ENCODE measurements at regions not wholly inside any gene's neighbourhood (a gene's known extent, or its start where the extent isn't known, plus 50 kb on each side); places are given as distances from the start of the nearest gene placed in this dataset.

DNA sequence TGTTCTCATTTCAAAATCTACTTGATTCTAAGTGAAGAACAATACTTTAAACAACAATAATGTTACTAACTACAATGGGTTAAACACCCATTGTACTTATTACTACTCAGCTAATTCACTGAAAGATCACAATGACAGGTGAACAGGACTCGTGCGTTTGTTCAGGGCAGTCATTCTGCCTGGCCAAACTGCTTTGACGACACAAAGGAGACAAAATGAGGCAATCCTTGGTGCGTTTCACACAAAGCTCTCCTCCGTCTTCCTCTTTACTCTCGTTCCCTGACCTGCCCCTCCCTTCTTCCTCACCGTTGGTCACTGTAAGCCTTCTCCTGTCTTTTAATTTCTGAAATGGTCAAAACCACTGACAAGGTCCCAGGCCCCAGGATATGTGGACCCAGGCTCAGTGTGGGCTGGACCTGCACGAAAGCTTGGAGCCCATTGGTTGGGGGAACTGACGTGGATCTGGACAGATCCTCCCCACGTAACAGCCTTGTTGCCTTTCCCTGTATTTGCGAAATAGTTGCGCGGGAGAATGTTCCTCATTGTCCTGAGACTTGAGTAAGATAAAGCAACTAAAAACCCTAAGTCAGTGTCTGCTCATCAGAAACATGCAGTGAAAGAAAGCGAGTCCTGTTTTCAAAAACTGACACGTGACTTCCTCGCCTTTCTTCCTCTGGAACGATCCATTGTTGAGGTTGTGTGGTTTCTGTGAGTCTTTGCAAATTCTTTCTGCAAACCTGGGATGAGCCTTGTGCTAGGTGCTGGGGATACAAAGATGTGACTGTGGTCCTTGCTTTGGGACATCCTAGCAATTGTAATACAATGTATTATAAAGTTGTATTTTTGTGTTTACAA, 147.1 kb upstream of the RGMA start:
- intact Hi-C loops (cut with DNase I) = no loop called here
- H3K4me3 ChIP-seq = no peak overlapping the region
- H3K36me3 ChIP-seq = no peaks in the 10 kb centered on the region
- FAIRE-seq (no peak), ATAC-seq (peak in 3 of 4 donors; percentile 26 to 89 (median 82)), DNase-seq (peak in 1 of 6 donors; percentile 64)
- TF ChIP-seq, protein P1, sequence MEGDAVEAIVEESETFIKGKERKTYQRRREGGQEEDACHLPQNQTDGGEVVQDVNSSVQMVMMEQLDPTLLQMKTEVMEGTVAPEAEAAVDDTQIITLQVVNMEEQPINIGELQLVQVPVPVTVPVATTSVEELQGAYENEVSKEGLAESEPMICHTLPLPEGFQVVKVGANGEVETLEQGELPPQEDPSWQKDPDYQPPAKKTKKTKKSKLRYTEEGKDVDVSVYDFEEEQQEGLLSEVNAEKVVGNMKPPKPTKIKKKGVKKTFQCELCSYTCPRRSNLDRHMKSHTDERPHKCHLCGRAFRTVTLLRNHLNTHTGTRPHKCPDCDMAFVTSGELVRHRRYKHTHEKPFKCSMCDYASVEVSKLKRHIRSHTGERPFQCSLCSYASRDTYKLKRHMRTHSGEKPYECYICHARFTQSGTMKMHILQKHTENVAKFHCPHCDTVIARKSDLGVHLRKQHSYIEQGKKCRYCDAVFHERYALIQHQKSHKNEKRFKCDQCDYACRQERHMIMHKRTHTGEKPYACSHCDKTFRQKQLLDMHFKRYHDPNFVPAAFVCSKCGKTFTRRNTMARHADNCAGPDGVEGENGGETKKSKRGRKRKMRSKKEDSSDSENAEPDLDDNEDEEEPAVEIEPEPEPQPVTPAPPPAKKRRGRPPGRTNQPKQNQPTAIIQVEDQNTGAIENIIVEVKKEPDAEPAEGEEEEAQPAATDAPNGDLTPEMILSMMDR (IDR thresholded peaks at IDR 0.05) = no peak
- no peaks in the 10 kb centered on the region for H3K9me3 ChIP-seq
- H3K4me1 ChIP-seq = no peaks in the 10 kb centered on the region
- peak overlapping the region in 1 of 4 donors; percentile 23 for H3K27ac ChIP-seq
- 71 to 73% methylated on average over 17 of the region's 17 CpGs for WGBS, 2 donors
- no peaks in the 10 kb centered on the region for H3K27me3 ChIP-seq

DNA sequence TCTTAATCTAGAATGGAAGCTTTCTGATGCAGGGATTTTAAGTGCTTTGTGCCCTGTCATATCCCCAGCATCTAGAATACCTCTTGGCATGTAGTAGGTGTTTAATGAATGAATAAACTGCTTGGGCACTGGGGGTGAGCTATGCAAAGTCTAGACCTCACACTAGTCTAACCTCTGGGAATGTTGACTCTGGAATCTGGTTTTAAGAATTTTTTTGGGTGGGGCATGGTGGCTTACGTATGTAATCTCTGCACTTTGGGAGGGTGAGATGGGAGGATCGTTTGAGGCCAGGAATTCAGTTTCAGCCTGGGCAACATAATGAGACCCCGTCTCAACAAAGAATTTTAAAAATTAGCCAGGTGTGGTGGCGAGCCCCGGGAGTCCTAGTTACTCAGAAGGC, 146.3 kb upstream of the RGMA start:
- TF ChIP-seq, protein P1 (IDR thresholded peaks at IDR 0.05) = no peak
- Histone ChIP-seq H3K27ac (no peak overlapping the region), H3K27me3 (no peaks in the 10 kb centered on the region), H3K9me3 (no peaks in the 10 kb centered on the region), H3K36me3 (no peaks in the 10 kb centered on the region), H3K4me1 (no peaks in the 10 kb centered on the region), H3K4me3 (no peak overlapping the region)
- FAIRE-seq (no peak), ATAC-seq (no peak), DNase-seq (no peak)
- intact Hi-C loops (cut with DNase I) = no loop called here
- 75 to 78% methylated on average over 5 of the region's 5 CpGs for WGBS, 2 donors

DNA sequence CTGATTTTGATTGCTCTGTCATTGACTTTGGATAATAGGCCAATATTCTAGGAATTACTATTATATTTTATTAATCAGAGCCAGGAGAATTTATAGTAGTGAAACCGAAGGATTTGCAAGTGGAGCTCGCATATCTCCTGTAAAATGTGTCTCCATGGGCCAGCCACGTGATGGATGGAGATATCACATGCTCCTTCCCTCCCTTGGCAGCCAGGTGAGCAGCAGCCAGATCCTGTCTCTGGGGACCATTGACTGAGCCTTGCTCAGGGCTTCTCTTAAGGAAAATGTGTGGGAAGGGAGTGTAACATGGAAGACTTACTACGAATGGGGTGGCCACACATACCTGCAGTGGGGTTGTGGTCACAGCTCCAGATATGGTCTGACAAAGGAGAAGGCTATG, 144.7 kb upstream of the RGMA start:
- Histone ChIP-seq H3K9me3 (no peaks in the 10 kb centered on the region), H3K27me3 (no peaks in the 10 kb centered on the region), H3K4me3 (no peak overlapping the region), H3K27ac (no peak overlapping the region), H3K4me1 (no peaks in the 10 kb centered on the region), H3K36me3 (no peaks in the 10 kb centered on the region)
- intact Hi-C loops (cut with DNase I) = no loop called here
- ATAC-seq (no peak), FAIRE-seq (no peak), DNase-seq (no peak)
- TF ChIP-seq, protein P1 (IDR thresholded peaks at IDR 0.05) = no peak
- 94 to 97% methylated on average over 4 of the region's 4 CpGs for WGBS, 2 donors

DNA sequence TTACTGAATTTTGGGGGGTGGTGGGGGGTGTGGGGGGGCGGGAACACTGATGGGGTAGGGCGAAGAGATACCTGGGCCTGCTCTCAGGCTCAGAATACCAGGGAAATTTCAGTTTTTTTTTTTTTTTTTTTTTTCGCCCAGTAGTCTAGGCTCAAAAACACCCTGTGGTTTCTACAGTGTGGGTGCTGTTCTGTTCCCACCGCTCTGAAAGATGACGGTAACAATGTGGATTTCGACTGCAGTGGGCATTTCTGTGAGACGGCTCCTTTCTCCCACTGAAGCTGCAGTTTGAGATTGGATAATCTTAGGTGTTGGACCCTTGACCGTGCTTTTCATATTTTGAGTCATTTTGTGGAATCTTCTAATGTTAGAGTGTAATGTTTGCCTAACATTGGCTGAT, 143.8 kb upstream of the RGMA start:
- no peaks in the 10 kb centered on the region for H3K9me3 ChIP-seq
- TF ChIP-seq, protein P1 (IDR thresholded peaks at IDR 0.05) = no peak
- no peaks in the 10 kb centered on the region for H3K27me3 ChIP-seq
- ATAC-seq = no peak
- H3K4me1 ChIP-seq = no peaks in the 10 kb centered on the region
- no peak for FAIRE-seq
- intact Hi-C loops (cut with DNase I) = no loop called here
- no peaks in the 10 kb centered on the region for H3K36me3 ChIP-seq
- no peak overlapping the region for H3K27ac ChIP-seq
- 79 to 85% methylated on average over 8 of the region's 8 CpGs for WGBS, 2 donors
- DNase-seq = no peak
- no peak overlapping the region for H3K4me3 ChIP-seq

DNA sequence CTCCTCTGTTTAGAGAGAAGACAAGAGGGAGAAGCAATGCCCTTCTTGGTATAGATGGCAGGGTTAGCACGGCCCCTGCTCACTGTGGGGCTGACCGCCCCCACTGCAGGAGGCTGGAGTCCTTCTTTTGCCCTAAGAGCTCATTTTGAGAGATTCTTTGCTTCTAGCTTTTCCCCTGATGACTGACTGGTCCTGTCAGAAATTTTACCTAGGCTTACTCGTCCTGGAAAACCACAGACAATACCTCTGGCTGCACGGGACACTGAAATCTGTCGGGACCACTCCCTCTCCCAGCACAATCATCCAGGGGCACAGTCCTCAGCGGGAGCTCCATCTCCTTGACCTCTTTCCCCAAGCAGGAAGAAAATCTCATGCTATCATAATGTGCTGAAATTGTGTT, 143.0 kb upstream of the RGMA start:
- Histone ChIP-seq H3K36me3 (no peaks in the 10 kb centered on the region), H3K4me1 (no peaks in the 10 kb centered on the region), H3K9me3 (no peaks in the 10 kb centered on the region), H3K27me3 (no peaks in the 10 kb centered on the region), H3K27ac (no peak overlapping the region), H3K4me3 (no peak overlapping the region)
- DNase-seq (no peak), ATAC-seq (no peak), FAIRE-seq (no peak)
- WGBS, 2 donors = 83 to 85% methylated on average over 6 of the region's 6 CpGs
- TF ChIP-seq, protein P1 (IDR thresholded peaks at IDR 0.05) = no peak
- intact Hi-C loops (cut with DNase I) = no loop called here
